ENCODE measurements at regions not wholly inside any gene's neighbourhood (a gene's known extent, or its start where the extent isn't known, plus 50 kb on each side); places are given as distances from the start of the nearest gene placed in this dataset.
"Not testable (repeated sequence)": the region's sequence is repeated elsewhere in the genome, so short reads cannot be mapped to it uniquely, and the experiment has no call there.

DNA sequence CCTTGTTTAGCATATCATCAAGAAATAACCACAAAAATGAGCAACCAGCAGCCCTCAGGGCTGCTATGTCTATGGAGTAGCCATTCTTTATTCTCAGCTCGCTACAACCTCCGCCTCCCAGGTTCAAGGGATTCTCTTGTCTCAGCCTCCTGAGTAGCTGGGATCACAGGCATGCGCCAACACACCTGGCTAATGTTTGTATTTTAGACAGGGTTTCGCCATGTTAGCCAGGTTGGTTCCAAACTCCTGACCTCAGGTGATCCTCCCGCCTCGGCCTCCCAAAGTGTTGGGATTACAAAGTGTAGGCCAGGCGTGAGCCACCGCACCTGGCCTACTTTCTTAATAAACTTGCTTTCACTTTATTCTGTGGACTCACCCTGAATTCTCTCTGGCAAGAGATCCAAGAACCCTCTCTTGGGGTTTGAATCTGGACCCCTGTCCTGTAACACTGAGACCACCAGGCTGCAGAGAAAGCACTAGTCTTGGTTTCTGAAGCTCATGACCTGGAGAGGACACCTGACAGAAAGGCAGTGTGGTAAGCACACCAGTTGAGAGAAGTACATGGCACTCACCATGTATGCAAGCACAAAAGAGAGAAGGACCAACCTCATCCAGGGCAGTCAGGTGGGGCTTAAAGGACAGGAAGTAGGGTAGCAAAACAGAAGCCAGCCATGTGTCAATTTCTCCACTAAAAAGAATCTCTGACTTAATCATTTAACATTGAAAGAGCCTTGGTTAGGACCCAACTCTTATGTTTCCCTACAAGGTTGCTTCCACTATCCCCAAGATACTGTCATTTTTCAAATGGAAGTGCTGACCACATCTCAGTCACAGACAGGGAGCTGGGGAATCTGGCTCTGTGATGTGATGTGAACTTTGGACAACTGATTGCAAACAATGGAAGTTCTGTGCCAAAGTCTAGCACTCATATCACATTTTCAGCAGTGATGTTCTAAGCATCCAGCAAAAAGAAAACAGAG lies 97.4 kb upstream of the DST start:
- DNase-seq, result no peak

DNA sequence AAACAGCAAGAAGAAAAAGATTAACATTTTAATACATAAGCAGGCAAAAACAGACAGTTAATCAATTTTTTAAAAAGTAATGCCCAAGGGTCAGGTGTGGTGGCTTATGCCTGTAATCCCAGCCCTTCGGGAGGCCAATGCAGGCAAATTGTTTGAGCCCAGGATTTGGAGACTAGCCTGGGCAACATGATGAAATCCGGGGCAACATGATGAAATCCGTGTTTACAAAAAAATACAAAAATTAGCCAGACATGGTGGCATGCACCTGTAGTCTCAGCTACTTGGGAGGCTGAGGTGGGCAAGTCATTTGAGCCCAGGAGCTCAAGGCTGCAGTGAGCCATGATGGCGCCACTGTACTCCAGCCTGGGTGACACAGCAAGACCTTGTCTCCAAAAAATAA lies 94.1 kb upstream of the DST start:
- DNase-seq, result no peak

DNA sequence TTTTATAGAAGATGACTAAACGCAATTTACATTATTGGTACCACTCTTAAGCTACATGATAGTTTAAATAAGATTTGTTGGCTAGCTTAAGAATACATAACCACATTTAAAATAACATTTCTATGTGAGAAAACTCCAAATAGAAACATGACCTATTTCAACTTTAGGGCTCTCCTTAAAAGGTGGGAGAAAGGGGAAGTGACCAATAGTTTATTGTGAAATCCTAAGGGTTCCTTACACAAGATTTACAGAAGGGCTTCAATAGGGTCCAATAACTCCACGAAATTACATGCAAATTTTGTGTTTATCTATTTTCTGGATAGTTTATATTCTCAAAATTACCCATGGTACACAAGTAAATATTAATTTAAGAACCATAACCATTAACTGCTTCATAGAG lies 91.6 kb upstream of the DST start:
- no peak for DNase-seq

DNA sequence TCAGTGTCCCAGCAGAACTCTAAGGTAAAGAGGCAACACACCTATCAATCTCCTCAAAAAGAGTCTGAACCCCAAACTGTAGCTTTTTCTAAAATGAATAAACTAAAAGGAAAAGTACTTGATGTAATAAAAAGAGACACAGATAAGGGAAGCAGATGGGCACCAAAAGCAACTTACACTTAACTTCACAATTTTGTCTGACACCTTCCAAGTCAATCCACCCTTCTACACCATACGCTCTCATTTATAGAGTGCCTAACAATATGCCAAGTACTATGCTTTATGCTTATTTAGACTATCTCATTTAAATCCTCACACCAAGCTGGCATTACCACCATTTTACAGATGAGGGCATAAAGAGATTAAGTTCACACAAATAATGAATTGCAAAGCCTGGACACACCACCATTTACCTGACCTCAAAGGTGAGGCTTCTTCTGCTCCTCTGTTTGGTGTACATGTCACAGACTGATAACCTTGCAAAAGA lies 90.6 kb upstream of the DST start:
- no peak for DNase-seq

DNA sequence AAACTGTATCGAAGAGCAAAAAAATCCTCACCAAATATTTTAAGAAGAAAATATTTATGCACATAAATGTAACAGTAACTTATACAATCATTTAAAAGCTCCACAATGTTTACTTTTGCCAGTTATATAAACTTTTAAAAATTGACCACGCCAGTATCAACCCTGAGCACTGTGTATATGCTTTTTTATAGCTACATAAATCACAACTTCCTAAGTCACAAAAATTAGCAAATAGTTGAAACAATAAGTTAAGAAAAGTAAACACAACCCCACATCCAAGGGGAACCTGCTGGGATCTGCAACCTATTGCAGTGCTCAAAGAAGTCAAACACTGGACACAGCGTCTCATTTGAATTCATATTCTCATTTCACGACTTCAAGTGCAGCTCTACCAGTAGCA lies 89.8 kb upstream of the DST start:
- no peak for DNase-seq

DNA sequence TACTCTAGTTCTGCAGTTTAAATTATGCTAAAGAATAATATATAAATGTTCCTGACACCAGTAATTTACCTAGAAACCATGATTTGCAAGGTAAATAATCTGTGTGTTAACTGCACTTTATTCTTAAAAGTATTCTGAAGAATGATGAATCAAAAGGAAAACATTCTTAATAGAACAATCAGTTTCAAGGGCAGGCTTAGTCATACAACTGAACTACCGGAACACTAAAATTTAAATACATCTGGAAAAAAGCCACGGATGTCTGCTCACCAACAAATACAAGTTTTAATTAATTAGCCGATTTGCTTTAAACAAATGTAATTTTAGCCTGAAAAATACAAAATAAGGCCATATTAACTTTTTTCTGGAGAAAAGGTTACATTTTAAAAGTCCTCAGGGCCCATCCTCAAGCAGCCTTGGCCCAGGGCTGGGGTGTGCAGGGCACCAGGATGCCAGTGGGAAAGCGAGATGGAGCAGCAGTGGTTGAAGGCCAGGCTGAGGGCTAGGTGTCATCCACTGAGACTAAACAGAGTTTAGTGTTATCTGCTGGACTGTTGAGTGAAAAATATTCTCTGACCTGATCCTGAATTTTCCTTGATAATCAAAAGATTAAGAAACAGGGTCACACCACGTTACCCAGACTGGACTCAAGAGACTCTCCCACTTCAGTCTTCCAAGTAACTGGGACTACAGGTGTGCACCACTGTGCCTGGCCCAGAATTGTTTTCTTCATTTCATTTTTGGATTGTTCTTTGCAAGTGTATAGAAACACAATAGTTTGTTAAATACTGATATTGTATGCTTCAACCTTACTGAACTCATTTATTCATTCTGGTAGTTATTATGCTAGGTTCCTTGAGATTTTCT lies 88.2 kb upstream of the DST start:
- DNase-seq, result no peak

DNA sequence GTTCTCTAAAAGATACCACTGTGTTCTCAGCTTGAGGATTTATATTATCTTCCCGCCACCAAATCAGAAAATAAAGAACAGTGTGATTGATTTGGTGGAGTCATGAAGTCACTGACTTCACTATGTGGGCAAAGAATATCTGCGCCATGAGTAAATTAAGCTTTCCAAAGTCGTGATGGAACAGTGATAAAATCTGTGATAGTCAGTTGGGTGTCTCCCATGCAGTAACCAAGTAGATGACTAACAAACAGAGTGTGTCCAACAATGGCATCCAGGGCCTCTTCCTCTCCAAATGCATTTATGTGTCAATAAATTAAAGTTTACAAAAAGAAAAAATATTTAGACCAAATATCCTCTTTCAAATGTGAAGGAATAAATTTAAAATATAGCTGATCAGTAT lies 87.0 kb upstream of the DST start:
- DNase-seq, result no peak

DNA sequence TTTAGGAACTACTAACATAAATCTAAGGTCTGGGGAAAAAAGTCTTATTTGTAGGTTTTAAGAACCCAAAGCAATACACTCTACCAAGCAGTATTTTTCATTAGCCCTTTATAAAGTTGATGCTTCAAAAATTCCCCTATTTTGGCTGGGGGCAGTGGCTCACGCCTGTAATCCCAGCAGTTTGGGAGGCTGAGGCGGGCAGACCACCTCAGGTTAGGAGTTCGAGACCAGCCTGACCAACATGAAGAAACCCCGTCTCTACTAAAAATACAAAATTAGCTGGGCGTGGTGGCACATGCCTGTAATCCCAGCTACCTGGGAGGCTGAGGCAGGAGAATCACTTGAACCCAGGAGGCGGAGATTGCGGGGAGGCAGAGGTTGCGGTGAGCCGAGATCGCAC lies 86.5 kb upstream of the DST start:
- not testable (repeated sequence) for DNase-seq

DNA sequence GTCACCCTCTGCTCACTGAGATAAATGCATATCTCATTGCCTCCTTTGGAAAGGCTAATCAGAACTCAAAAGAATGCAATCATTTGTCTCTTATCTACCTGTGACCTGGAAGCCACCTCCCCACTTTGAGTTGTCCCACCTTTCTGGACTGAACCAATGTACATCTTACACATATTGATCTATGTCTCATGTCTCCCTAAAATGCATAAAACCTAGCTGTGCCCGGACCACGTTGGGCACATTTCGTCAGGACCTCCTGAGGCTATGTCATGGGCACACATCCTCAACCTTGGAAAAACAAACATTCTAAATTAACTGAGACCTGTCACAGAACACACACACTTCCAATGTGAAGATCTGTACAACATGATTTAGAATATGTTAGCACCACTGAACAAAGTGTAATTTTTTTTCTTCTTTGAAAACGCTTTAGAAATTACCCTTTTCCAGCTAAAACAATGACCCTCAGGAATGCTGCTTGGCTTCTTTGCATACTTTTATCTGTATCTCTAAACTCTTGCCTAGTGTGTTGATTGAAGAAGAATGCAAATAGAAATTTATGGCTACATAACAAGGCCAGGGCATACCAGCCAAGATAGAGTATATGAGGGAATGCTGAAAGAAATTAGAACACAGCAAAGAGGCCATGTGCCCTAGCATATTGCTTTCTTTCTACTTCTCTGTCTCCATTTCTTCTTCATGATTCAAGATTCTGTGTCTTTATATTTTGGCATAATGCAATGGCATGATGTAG lies 84.6 kb upstream of the DST start:
- no peak for DNase-seq

DNA sequence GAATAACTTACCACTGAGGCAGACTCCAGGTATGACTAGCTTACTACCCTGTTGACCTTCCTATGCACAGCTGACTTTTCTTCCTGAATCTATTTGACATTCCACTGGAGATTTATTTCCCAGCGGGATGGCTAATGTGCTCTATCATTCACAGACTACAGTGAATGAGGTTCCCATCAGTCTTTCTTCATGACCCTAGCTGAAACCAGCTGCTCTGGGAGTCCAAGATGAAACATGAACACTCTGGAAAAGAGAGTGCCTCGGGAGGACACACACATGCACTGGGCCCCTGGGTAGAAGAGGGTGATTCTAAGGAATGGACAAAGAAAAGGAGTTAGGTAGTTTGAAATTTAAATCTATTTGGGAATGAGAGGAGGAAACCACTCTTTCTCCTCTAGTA lies 82.6 kb upstream of the DST start:
- no peak for DNase-seq

DNA sequence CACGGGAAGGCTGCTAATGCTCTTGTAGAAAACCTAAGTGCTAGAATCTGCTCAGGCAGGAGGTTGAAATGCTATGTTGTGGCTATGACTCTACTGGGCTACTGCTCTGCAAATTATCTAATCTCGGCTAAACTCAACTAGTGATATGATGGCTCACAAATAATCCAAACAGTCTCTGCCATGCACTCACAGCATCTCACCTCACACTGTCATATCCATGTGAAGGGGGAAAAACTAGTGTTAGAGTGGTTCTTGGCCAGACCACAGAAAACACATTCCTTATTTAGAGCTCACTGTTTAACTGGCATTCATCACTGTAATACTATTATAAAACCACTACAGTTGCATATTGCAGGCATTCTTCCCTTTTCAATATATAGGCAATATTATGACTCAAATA lies 81.8 kb upstream of the DST start:
- DNase-seq, result no peak

DNA sequence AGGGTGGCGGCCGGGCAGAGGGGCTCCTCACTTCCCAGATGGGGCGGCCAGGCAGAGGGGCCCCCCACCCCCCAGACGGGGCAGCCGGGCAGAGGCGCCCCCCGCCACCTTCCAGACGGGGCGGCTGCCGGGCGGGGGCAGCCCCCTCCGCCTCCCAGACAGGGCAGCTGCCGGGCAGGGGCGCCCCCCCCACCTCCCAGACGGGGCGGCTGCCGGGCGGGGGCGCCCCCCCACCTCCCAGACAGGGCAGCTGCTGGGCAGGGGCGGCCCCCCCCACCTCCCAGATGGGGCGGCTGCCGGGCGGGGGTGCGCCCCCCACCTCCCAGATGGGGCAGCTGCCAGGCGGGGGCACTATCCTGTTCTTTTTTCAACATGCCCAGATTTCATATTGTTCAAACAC lies 78.2 kb upstream of the DST start:
- no peak for DNase-seq

DNA sequence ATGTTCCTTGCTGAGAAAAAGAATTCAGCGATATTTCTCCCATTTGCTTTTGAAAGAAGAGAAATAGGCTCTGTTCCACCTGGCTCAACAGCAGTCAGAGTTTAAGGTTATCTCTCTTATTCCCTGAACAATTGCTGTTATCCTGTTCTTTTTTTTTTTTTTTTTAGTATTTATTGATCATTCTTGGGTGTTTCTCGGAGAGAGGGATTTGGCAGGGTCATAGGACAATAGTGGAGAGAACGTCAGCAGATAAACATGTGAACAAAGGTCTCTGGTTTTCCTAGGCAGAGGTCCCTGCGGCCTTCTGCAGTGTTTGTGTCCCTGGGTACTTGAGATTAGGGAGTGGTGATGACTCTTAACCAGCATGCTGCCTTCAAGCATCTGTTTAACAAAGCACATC lies 77.5 kb upstream of the DST start:
- not testable (repeated sequence) for DNase-seq

DNA sequence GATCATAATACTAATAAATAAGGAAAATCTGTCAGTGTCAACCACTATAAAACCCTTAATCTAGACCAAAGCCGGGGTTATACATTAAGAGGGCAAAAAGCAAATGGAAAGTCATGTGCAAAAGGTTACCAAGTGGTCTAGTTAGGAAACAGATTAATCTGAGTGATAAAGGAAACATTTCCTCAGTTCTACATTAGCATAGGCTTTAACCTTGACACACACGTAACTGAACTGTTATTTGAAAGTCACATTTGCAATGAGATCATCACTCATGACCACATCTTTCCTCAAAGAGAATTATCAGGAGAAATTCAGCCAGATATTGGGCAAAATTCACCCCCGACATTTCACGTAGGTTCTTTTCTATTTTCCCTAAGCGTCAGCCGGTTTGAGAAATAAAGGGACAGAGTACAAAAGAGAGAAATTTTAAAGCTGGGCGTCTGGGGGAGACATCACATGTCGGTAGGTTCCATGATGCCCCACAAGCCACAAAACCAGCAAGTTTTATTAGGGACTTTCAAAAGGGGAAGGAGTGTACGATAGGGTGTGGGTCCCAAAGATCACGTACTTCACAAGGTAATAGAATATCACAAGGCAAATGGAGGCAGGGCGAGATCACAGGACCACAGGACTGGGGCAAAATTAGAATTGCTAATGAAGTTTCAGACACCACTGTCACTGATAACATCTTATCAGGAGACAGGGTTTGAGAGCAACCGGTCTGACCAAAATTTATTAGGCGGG lies 76.8 kb upstream of the DST start:
- DNase-seq, result not testable (repeated sequence)

DNA sequence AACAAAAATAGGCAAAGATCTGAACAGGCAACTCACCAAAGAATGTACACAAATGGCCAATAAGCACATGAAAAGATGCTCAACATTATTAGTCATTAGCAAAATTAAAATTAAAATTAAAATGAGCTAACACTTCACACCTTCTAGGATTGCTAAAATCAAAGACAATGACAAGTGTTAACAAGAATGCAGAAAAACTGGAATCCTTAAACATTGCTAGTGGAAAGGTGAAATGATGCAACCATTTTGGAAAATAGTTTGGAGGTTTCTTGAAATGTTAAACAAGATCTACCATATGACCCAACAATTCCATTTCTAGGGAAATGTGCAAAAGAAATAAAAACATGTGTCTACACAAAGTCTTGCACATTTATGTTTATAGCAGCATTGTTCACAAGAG lies 75.5 kb upstream of the DST start:
- DNase-seq, result no peak

DNA sequence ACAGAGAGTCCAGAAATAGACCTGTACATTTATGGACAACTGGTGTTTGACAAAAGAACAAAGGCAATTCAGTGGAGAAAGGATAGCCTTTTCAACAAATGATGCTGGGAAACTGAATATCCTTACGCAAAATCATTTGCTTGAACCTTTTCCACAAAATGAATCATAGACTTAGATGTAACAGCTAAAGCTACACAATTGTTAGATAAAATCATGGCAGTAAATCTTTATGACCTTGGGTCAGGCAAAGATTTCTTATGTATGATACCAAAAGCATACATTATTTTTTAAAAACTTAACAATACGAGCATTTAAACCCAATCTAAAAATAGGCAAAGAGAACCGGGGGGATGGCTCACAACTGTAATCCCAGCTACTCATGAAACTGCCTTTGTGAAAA lies 73.5 kb upstream of the DST start:
- no peak for DNase-seq

DNA sequence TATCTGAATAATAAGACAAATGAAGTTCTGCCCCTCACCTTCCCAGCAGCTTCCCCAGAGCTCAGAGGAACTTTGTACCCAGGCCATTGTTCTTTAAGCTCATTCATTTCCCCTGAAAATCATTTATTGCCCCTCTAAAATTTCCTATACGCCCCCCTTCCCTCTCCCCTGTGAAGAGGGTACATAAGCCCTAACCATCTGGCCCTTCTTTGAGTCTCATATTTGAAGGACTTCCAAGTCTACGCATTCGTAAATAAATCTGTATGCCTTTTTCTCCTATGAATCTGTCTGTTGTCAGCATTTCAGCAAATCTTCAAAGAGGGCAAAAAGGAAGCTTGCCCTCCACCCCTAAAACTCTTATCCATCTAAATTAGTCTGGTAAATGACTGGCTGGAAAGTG lies 73.1 kb upstream of the DST start:
- DNase-seq, result no peak

DNA sequence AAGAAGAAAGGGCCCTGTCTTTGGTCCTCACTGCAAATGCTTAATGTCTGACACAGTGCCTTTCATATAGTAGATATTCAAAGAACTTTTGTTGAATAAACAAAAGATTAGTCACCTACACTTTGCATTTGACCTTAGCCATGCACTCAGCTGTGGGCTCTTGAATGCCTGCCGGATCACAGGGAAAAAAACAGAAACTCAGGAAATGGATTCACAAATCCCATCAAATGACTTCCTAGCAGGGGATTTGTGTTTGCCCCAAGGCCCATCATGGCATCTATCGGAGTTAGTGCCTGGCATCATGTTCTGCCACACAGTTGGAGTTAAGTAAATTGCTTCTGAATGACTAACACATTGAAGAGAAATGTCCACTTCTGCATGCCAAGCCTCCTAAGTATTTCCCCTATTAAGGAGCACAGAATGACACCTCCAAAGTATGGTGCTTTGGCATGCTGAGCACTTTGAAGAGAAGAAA lies 72.3 kb upstream of the DST start:
- DNase-seq, result no peak

DNA sequence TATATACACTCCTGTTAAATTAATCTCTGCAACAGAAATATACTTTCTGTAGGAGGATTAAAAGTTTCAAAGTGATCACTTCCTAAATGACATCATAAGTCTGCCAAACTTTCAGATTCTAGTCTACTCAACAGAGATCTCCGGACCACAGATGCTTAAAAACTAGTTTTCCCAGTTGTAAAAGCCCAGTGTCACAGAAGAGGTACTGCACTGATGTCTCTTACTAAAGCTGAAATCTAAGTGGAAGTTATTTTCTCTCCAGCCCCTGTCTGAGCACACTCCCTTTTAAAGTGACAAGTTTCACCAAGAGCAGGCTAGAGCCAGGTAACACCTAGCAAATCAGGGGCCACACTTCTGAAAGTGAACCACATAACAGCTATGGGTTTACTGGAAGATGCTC lies 71.6 kb upstream of the DST start:
- DNase-seq, result no peak

DNA sequence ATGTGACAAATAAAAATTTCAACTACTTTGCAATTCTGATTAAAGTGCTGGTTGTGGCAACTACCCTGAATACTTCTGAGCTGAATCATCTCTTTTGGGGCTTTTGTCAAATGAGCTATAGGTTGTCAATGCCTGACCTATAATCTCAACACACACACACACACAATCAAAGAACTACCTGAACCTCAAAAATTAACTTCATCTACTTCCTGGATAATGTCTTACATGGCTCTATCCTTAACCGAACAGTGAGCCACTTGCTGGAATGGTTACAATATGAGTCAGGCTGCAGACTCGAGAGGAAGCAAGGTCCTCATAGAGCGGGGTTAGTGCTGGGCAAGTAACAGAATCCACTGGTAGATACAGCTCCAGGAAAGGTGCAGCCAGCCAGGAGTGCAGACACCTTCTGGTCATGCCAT lies 70.6 kb upstream of the DST start:
- no peak for DNase-seq

DNA sequence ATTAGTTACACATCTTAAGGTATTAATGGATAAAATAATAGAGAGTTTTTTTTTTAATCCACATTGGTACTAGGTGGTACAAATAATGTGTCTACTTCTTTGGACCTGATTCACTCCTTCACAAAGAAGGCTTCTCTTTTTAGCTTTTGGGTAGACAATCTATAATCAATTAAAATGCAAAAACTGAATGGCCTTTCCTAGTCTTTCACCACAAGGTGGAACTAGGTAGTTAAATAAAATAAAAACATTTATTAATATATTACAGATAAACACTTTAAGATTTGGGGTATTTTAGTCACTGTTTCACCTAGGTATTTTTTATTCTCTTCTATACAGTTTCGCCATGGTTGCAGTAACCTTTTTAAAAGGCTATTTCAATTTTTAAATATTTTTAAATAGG lies 68.3 kb upstream of the DST start:
- no peak for DNase-seq

DNA sequence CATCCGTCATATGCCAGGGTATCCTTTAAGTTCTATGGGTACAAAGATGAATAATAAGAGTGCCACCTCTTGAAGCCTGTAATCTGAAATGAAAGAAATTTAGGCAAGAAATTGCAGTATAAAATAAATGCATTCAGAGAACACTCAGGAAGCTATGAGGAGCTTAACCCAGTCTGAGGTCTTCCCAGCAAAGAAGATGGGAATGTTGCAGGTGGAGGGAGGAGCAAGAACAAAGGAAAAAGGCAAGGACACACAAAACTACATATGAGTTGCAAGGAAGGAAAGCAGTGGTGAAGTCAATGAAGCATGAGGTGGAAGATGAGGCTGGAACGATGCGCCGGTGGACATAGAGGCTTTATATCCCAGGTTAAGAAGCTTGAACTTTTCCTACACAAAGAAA lies 67.0 kb upstream of the DST start:
- no peak for DNase-seq
